ENCODE measurements at regions not wholly inside any gene's neighbourhood (a gene's known extent, or its start where the extent isn't known, plus 50 kb on each side); places are given as distances from the start of the nearest gene placed in this dataset.

DNA sequence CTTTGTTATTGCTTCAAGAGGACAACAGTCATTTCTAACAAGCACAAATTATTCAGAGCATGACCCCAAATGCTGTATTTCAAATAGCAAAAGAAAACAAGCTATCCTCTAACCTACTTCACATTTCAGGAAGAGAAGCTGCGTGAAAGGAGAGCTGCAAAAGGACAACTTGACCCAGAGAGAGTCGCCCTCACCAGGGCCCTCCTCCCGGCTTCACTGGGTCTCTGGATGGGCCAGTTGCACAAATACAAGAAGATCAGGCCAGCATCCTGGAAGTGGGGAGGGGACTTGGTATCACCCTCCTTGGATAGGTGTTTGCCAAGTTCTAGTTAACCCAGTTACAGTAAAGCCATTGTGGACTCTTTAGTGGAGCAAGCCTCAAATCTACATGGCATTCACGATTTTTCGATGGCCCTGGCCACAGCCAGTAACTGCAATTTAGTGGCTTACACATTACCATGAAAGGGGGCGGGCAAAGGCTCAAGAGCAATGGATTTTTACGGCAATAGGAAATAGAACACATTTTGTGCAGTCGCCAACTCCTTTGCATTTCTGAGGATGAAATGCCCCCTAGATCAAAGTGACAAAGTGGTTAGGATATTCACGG lies 166.9 kb upstream of the DIO2 start:
- Mint-ChIP-seq H3K9me3 (ENCODE audit: insufficient read depth) (no peaks in the 10 kb centered on the region), H3K4me3 (no peak overlapping the region), H3K27me3 (no peaks in the 10 kb centered on the region), H3K4me1 (no peaks in the 10 kb centered on the region), H3K27ac (no peak overlapping the region)
- ChIA-PET POLR2A (no interaction called here), CTCF (no interaction called here)
- intact Hi-C loops (cut with micrococcal nuclease): no loop called here
- no peak overlapping the region for H3K9ac ChIP-seq (ENCODE audit: low read length)
- H3K27ac ChIP-seq (ENCODE audit: low read length in 2 of 2): no peak overlapping the region
- no peak overlapping the region for H3K4me3 ChIP-seq (ENCODE audit: control extremely low read depth in 1 of 5, extremely low read depth in 1 of 5, insufficient read depth in 1 of 5, low read depth in 2 of 5, low read length in 4 of 5)
- DNase-seq (no peak), ATAC-seq (ENCODE audit: low read depth) (no peak)
- no peaks in the 10 kb centered on the region for H3K36me3 ChIP-seq (replicated peaks in 1 of 2; ENCODE audit: control extremely low read depth in 1 of 2, control insufficient read depth in 1 of 2, extremely low read depth in 1 of 2, insufficient read depth in 2 of 2, low read length in 1 of 2)
- H4K20me1 ChIP-seq (ENCODE audit: control insufficient read depth, insufficient read depth, low read length, poor library complexity, severe bottlenecking): no peaks in the 10 kb centered on the region
- WGBS (ENCODE audit: insufficient coverage): 94% methylated on average over 6 of the region's 9 CpGs
- peaks cover 0 to 2% (median 0%) of the 10 kb centered on the region in 3 donors for H3K9me3 ChIP-seq (ENCODE audit: control extremely low read depth in 1 of 3, control insufficient read depth in 2 of 3, insufficient read depth in 1 of 3, low read length in 2 of 3)
- TF ChIP-seq, protein P1, sequence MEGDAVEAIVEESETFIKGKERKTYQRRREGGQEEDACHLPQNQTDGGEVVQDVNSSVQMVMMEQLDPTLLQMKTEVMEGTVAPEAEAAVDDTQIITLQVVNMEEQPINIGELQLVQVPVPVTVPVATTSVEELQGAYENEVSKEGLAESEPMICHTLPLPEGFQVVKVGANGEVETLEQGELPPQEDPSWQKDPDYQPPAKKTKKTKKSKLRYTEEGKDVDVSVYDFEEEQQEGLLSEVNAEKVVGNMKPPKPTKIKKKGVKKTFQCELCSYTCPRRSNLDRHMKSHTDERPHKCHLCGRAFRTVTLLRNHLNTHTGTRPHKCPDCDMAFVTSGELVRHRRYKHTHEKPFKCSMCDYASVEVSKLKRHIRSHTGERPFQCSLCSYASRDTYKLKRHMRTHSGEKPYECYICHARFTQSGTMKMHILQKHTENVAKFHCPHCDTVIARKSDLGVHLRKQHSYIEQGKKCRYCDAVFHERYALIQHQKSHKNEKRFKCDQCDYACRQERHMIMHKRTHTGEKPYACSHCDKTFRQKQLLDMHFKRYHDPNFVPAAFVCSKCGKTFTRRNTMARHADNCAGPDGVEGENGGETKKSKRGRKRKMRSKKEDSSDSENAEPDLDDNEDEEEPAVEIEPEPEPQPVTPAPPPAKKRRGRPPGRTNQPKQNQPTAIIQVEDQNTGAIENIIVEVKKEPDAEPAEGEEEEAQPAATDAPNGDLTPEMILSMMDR (IDR thresholded peaks at IDR 0.05): no peak
- TF ChIP-seq EZH2 (IDR thresholded peaks at IDR 0.05; ENCODE audit: borderline replicate concordance, insufficient read depth, low read depth, low read length, poor library complexity, severe bottlenecking): no peak
- no peaks in the 10 kb centered on the region for H3K27me3 ChIP-seq (replicated peaks in 1 of 4; ENCODE audit: control extremely low read depth in 1 of 4, control insufficient read depth in 3 of 4, insufficient read depth in 4 of 4, low read length in 3 of 4)
- H3K4me2 ChIP-seq (replicated peaks; ENCODE audit: low read depth, low read length, poor library complexity, severe bottlenecking): no peak overlapping the region
- H3K4me1 ChIP-seq (ENCODE audit: control insufficient read depth in 2 of 2, insufficient read depth in 2 of 2, low read length in 2 of 2): no peaks in the 10 kb centered on the region
- no peaks in the 10 kb centered on the region for H3K79me2 ChIP-seq (ENCODE audit: control insufficient read depth, insufficient read depth, low read length)
- H2AFZ ChIP-seq (ENCODE audit: insufficient read depth, low read depth, low read length, poor library complexity, severe bottlenecking): no peak overlapping the region

GRCh38 chr14:80364816-80365215 lies 153.5 kb upstream of the DIO2 start:
- Mint-ChIP-seq H3K9me3 (ENCODE audit: insufficient read depth) (no peaks in the 10 kb centered on the region), H3K27ac (no peak overlapping the region), H3K27me3 (no peaks in the 10 kb centered on the region), H3K4me1 (no peaks in the 10 kb centered on the region), H3K4me3 (no peak overlapping the region)
- Histone ChIP-seq H3K27ac (ENCODE audit: low read length in 2 of 2) (no peak overlapping the region), H3K79me2 (ENCODE audit: control insufficient read depth, insufficient read depth, low read length) (no peaks in the 10 kb centered on the region), H3K4me1 (ENCODE audit: control insufficient read depth in 2 of 2, insufficient read depth in 2 of 2, low read length in 2 of 2) (no peaks in the 10 kb centered on the region), H3K4me2 (replicated peaks; ENCODE audit: low read depth, low read length, poor library complexity, severe bottlenecking) (no peak overlapping the region), H3K4me3 (ENCODE audit: control extremely low read depth in 1 of 5, extremely low read depth in 1 of 5, insufficient read depth in 1 of 5, low read depth in 2 of 5, low read length in 4 of 5) (no peak overlapping the region), H3K36me3 (replicated peaks in 1 of 2; ENCODE audit: control extremely low read depth in 1 of 2, control insufficient read depth in 1 of 2, extremely low read depth in 1 of 2, insufficient read depth in 2 of 2, low read length in 1 of 2) (no peaks in the 10 kb centered on the region), H3K9ac (ENCODE audit: low read length) (no peak overlapping the region), H3K27me3 (replicated peaks in 1 of 4; ENCODE audit: control extremely low read depth in 1 of 4, control insufficient read depth in 3 of 4, insufficient read depth in 4 of 4, low read length in 3 of 4) (no peaks in the 10 kb centered on the region), H2AFZ (ENCODE audit: insufficient read depth, low read depth, low read length, poor library complexity, severe bottlenecking) (no peak overlapping the region), H3K9me3 (ENCODE audit: control extremely low read depth in 1 of 3, control insufficient read depth in 2 of 3, insufficient read depth in 1 of 3, low read length in 2 of 3) (no peaks in the 10 kb centered on the region), H4K20me1 (ENCODE audit: control insufficient read depth, insufficient read depth, low read length, poor library complexity, severe bottlenecking) (no peaks in the 10 kb centered on the region)
- ChIA-PET POLR2A (no interaction called here), CTCF (no interaction called here)
- no peak for TF ChIP-seq EZH2 (IDR thresholded peaks at IDR 0.05; ENCODE audit: borderline replicate concordance, insufficient read depth, low read depth, low read length, poor library complexity, severe bottlenecking)
- TF ChIP-seq, protein P1 (IDR thresholded peaks at IDR 0.05): no peak
- no peak for ATAC-seq (ENCODE audit: low read depth)
- no CpG with 5 or more reads among the region's 2 CpGs for WGBS (ENCODE audit: insufficient coverage)
- no peak for DNase-seq
- intact Hi-C loops (cut with micrococcal nuclease): no loop called here
